ENCODE measurements at regions not wholly inside any gene's neighbourhood (a gene's known extent, or its start where the extent isn't known, plus 50 kb on each side); places are given as distances from the start of the nearest gene placed in this dataset.
"Not testable (repeated sequence)": the region's sequence is repeated elsewhere in the genome, so short reads cannot be mapped to it uniquely, and the experiment has no call there.

DNA sequence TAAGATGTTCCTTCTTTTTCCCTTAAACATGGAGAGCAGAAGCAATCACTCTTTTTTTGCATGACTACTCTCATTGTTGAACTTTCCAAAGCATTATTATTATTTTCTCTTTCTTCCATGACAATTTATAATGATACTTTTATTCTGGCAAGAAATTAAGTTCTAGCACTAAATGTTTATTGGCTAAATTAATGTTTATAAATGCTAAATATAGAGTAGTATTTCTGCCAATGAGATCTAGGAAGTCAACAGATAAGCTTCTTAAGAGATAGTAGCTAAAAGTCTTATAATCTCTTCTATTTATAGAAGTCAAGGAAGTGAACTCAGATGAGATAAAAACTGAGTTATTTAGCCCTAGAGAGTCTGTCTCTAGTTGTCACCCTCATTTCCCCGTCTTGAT, 920.1 kb downstream of the KCNJ2 start:
- no peak for DNase-seq (ENCODE audit: low read depth)

DNA sequence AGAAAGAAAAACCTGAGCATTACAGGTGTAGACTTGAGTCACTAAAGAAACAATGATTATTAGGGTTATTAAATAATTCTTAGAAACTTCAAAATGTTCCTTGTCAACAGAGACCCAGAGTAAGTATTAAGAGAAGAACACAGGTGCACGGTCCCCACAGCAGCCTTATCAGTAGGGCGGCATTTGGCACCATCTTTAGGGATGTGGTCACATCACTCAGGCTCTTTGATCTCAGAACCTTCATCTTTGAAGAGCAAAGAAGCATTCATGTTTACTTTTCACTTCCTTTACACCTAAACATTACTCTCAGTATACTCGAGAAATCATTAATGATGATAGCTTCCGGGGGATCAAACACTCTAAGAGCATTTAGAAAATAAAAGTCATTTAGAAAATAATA, 928.7 kb downstream of the KCNJ2 start:
- no peak for DNase-seq (ENCODE audit: low read depth)

DNA sequence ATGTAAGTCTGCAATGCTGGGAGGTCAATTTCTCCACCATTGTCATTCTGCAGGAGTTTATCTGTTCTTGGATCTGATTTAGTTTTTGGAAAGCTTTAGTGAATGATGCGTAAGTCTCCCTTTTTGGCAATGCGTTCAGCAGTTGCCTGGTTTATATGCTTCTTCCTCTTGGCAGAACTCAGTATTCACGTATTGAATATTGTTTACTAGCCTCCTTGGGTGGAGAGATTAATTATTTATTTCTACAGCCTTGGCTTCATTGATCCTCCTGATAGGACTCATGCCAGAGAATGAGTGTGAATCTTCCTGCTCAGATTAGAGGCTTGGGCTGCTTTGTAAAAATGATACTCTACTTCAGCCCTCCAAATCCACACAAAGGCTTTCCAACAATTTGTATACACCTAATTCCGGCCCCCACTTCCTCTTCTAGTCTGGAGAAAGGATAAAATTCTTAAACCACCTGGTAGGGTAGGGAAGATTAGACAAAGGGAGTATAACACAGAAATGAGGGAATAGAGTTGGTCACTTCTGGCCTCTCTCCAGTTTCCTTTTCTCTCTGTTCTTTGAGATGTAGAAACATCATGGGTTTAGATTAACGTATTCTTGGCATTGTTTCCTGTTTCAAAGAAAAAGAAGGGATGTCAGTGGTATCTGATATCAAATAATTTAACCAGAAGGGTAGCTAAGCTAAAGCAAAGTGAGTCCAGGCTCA, 929.8 kb downstream of the KCNJ2 start:
- DNase-seq (ENCODE audit: low read depth): no peak

DNA sequence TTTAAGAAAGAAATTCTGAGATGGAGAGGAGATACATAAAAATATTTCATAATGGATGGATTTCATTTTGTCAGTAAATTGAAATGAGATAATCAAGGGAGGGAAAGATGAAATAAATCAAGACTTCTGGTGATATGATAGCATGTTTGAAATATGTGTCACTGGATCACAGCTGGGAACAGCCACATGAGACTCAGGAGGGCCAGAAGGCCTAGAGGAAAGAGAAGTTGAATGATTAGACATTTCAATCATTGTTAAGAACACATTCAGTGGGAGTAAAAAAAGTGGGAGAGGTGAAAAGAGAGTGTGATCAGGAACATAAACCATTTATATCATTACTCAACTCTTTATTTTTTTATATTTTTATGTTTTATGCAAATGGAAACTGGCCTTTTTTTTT, 933.4 kb downstream of the KCNJ2 start:
- DNase-seq (ENCODE audit: low read depth): no peak

DNA sequence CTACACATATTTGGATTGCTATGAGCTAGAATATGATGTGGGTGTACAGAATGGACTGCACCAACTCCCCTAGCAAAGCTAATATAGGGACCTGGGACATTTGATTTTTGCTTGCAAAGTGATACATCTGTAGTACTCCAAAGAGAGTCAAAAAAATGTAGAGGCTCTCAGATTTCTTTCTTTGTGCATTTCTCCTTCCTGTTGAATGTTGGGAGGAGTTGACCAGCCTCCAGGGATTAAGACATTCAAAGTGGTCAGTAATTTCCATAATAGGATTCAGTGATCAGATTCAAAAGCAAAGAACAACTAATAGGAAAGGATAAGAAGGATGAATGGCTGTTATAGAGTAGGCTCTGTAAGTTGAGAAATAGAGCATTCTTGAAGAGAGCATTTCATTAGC, 934.9 kb downstream of the KCNJ2 start:
- no peak for DNase-seq (ENCODE audit: low read depth)

DNA sequence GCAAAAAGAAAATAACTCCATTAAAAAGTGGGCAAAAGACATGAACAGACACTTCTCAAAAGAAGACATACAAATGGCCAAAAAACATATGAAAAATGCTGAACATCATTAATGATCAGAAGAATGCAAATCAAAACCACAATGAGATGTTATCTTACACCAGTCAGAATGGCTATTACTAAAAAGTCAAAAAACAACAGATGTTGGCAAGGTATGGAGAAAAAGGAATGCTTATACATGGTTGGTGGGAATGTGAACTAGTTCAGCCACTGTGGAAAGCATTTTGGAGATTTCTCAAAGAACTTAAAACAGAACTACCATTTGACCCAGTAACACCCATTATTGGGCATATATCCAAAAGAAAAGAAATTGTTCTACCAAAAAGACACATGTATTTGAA, 936.7 kb downstream of the KCNJ2 start:
- DNase-seq (ENCODE audit: low read depth): not testable (repeated sequence)

DNA sequence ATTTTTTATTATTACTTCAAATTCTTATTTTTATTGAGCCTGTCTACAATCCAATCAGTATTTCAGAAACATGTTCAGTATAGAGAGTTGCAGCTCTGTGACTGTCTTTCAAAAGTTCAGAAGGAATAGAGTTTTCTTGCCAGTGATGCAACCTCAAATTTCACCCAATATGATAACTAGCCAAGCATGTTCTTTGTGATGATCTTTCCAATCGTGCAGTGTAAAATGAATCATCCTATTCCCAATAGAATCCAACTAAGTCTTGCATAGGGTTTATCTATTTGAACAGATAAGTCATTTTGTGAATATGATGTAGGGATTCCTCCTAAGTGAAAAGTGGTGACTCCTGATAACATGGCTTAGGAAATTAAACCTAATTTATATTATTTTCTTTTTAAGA, 937.8 kb downstream of the KCNJ2 start:
- no peak for DNase-seq (ENCODE audit: low read depth)

DNA sequence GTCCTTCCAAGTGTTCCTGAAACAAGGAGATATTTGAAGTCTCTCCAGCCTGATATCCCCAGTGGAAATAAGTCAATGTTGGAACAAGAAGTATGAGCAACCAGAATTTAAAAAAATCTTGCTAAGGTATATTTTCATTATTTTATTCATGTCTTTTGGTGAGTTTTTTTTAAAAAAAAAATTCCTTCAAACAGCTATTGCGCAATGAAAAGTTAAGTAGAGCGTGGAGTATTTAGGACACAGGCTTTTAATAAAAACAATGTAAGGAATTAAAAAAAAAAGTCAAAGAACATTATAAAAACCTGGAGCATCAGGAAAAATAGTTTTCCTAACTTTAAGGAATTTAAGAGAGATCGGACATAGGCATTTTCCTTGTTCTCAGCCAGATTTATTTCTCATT, 940.4 kb downstream of the KCNJ2 start:
- no peak for DNase-seq (ENCODE audit: low read depth)

DNA sequence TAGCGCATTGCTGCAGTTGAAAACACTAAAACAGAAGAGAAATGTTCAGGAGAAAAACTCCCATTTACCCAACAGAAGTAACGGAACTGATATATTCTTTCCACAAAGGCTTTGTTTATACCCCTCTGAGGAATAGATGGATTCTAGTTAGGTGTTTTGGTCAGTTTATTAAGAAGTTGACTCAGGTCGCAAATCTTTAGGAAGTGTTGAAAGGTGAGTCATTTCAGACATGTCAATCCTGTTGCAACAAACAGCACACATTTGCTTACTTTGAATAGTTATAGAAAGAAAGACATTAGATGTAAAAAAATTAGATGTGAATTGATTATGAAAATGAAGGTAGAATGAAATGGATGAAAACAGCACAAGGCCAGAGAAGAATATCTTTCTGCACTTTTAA, 941.0 kb downstream of the KCNJ2 start:
- no peak for DNase-seq (ENCODE audit: low read depth)

DNA sequence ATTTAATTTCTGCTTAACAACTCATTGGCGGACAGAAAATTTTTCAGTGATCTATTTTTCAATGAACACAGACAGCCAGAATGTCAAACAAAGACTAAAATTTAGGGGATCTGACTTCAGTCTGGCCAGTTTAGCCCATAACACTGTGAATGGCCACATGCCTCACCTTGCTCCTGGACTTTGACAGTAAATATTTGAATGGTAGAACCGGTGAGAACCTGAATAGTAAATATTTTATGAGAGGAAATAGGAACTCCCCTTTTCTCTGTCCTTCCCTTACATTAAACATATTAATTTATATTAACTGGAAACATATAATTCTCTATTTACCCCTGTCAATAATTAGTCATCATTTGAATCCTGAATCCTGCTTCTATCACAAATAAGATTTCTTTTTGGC, 942.1 kb downstream of the KCNJ2 start:
- no peak for DNase-seq (ENCODE audit: low read depth)

DNA sequence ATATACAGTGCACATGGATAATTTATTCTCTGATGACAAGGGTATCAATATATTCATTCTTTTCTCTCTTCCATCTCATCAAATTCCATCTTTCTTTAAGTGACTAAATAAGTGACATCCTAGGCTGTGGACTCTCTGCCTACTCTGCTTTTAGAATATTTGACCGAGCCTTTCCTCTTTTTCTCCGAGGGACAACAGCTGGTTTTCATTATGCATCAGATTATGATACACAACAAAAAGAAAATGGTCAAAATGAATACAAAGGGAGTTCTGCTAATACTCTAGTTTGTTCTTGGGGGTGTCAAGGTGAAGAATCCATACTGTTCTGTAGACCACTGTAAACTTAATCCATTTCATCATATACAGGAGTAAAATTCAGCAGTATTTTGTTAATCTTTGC, 942.6 kb downstream of the KCNJ2 start:
- DNase-seq (ENCODE audit: low read depth): no peak

DNA sequence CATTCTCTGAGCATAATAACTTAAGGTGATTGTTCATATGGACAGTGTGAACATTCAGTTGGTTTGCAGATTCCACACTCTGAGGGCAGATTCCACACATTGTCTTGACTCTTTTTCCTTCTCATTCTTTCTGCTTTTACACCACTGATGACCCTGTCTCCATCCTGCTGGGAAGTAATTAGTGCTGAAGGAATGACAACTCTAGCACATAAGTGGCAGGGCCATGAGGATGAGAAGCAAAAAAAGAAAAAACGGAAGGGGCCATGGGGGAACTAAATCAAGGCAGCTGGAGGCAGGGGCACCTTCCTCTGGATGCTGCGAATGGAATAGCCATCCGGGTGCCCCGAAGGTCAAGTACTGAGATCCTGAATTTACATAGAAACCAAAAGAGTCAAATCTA, 944.0 kb downstream of the KCNJ2 start:
- no peak for DNase-seq (ENCODE audit: low read depth)

DNA sequence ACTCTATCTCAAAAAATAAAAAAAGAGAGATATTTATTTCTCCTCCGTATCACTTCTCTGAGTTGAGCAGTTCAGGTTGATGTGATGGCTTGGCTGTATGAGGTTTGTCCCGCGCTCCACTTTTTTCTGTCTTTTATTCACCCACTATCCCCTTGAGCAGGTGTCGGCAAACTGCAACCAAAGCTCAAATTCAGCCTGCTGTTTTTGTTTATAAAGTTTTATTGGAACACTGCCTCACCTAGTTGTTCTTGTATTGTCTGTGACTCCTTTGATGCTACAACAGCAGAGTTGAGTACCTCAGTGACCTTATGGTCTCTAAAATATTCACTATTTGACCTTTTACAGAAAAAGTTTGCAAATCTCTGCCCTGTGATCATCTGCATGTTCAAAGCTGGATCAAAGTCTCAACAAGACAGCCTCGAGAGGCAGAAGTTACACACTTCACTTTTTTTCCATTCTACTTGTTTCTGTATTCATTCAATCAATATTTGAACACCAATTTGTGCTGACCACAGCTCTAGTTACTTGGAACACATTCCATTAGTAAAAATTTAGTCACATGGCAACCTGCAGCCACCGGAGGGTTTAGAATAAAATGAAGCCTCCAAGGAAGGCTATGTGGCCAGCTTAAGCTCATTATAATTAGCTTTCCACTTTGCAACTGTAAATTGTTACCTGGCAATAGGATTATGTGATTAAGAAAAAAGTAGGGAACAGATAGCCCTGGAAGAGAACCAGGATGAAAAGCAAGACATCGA, 945.8 kb downstream of the KCNJ2 start:
- no peak for DNase-seq (ENCODE audit: low read depth)

DNA sequence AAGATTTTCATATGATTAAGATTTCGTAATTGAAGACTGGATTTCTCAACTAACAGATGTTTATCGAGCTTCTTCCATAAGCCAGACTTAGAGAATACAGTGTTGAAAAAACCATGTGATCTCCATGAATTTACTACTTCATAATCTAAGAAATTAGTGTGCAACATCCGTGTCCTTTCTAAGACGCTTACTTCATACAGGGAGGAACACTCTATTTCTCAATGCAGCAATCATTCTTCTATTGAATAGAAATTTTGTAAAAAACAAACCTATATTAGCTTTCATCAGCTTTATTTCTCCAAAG, 946.3 kb downstream of the KCNJ2 start:
- DNase-seq (ENCODE audit: low read depth): no peak

DNA sequence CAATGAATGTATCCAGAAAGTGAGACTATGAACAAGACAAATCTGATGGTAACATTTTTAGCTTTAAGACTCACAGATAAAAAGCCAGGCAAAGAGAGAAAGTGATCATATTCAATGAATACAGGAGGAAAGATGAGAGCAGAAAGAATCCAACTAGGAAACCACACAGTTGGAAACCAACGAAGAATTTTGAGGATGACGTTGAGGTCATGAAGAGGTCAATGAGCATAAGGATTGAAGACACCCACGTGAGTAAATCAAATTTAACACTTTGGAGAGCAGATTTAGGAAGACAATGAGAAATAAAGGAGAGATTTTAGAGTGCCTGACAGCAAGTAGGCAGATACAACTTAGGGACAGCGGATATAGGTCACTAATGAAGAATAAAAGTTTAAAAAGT, 948.1 kb downstream of the KCNJ2 start:
- no peak for DNase-seq (ENCODE audit: low read depth)

DNA sequence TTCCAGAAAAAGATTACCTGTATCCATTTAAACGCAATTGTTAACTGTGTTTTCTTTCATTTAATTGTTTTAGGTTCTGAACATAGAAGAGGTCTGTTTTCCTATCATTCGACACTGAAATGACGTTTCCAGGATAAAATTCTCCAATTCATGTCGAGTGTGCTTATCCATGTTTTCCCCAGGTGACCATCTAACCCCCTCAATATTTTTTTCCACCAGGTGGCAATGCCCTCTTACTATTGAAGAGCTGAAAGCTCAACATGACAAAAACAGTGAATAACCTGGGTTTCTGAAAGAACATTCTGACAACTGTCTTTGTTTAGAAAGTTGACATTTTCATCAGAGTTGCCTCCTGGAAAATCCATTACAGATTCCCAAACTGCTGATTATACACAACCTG, 948.7 kb downstream of the KCNJ2 start:
- no peak for DNase-seq (ENCODE audit: low read depth)

DNA sequence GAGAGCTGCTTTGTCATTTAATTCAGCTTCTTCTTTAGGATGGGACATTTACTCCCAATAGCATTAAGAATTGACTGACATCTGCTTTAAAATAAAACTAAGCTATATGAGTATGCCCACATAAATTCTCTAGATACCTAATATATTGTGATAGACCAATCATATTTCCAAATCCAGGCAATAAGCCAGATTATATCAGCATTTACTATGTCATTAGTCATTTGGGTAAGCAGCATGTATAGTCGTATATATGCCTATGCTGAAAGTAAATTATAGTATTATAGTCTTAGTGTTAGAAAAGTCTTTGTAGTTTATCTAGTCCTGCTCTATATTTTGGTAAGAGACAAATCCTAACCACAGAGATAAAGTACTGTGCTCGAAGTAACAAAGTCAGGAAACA, 958.1 kb downstream of the KCNJ2 start:
- DNase-seq (ENCODE audit: low read depth): no peak

DNA sequence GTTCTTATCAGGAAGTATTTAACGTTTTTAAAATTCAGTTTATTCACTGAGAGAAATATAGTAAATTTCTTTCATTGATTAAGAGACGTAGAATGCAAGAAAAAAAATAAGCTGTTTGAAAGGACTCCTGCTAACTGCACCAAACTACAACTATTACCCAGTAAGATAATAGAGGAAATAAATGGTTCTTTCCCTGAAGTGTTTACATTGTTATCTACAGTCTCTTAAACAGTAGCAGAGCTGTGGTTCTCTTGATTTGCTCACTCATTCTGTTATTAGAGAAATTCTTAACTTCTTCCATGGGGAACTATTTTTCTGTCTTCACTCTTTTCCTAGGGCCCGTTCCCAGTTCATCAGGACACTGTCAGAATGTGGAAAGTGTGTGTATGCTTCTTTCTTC, 973.0 kb downstream of the KCNJ2 start:
- DNase-seq (ENCODE audit: low read depth): no peak

DNA sequence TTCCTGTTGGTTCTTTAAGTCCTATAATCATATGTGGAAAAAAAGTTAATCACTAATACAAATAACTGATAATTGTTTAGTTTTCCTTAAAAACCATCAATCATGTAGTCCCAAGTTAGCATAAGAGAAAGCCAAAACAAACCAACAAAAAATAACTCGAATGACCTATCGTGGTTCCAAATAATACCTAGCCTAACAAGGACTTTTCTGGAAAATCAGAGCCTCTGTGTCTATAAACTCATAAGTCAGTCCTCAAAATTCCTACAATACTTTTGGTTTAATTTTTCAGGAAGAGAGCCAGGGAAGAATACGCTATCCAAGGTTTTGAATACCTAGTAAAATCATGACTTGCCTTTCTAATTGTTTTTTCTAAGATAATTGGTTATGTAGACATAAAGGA, 975.3 kb upstream of the SOX9 start:
- no peak for DNase-seq (ENCODE audit: low read depth)

DNA sequence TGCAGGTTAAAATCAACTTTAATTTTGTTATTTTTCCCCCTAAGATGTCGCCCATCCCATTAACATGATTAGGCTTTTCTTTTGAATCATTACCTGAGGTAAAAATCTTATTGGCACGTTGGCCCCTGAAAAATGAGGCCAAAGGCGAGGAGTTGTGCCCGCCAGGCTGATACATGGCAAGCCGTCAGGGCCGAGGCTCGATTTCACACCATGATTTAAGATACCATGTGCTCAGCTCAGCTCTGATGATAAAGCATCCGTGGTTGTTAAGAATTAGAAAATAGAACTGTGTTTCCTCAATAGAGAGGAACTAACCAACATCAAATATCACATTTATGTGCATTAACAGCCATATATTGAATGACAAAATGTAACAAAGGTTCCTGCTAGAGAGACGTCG, 972.9 kb upstream of the SOX9 start:
- no peak for DNase-seq (ENCODE audit: low read depth)

DNA sequence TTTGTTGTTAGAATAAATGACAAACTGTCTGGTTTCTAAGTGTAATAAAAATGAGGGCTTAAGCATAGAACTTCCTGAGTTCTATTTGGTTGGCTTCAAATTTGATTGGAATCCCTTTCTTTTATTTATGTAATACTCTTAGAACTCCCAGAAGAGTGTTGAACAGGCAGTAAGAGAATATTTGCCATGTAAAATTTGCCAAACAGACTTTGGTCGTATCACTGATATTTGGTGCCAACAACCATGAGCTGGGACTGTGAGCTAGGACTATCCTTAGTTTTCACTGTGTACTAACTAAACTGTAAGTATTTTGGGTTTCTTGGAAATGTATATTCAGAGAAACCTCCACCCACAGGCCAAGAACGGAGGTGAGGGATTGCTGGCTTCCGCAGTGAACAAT, 971.2 kb upstream of the SOX9 start:
- no peak for DNase-seq (ENCODE audit: low read depth)

DNA sequence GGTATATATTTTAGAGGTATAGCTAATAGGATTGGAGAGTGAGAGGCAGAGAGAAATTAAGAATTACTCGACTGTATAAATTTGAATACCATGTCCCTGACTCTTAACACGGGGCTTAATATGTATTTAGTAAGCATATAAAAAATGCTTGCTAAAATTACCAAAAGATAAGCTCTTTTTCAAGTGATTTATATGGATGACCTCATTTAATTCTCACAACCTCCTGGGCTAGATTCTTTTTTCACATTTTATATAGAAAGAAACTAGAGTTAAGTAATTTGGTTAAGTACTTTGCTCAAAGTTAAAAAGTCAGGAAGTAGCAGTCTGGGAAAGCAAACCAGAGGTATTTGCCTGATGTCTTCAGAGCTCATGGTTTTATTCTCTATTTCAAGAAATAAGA, 963.5 kb upstream of the SOX9 start:
- no peak for DNase-seq (ENCODE audit: low read depth)

DNA sequence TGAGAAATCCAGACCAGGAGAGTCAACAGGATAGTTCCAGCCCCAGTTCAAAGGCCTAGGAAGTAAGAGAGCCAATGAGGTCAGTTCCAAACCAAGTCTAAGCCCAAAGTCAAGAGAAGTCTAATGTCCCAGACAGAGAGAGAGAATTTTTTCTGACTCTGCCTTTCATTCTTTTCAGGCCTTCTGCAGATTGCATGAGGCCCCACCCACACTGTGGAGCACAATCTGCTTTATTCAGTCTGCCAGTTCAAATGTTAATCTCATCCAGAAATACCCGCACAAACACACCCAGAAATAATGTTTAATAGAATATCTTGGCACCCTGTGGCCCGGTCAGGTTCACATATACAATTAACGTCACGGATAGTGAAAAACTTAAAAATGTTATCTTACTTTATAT, 962.4 kb upstream of the SOX9 start:
- no peak for DNase-seq (ENCODE audit: low read depth)

DNA sequence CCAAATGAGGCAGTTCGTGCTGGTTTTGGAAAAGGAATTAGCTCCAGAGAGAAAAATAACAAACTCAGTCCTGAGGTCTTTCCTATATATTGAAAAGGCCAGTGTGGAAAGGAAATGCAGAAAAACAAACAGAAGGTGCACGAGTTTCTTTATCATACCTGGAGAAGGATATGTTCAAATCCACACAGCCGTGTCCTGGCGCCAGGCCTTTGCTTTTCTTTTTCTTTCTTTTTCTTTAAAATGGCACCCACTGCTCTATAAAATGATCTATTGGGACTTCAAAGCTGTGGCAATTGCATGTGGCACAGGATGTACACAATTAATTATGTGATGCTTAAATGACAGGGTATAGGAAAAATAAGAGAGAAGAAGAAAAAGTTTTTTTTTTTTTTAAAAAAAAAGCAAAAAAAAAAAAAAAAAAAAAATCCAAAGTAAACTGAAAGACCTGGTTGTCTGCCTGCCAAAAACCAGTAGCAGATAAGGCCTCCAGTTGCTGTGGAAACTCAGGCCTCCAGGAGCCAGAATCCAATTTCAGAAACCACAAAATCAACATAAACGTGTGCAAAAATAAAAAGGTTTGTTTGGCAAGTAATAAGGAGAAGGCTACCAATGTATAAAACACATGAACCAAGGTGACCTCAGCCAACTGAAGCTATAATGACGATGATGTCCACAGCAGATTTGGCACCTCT, 957.6 kb upstream of the SOX9 start:
- no peak for DNase-seq (ENCODE audit: low read depth)
